ENCODE measurements at regions not wholly inside any gene's neighbourhood (a gene's known extent, or its start where the extent isn't known, plus 50 kb on each side); places are given as distances from the start of the nearest gene placed in this dataset.

DNA sequence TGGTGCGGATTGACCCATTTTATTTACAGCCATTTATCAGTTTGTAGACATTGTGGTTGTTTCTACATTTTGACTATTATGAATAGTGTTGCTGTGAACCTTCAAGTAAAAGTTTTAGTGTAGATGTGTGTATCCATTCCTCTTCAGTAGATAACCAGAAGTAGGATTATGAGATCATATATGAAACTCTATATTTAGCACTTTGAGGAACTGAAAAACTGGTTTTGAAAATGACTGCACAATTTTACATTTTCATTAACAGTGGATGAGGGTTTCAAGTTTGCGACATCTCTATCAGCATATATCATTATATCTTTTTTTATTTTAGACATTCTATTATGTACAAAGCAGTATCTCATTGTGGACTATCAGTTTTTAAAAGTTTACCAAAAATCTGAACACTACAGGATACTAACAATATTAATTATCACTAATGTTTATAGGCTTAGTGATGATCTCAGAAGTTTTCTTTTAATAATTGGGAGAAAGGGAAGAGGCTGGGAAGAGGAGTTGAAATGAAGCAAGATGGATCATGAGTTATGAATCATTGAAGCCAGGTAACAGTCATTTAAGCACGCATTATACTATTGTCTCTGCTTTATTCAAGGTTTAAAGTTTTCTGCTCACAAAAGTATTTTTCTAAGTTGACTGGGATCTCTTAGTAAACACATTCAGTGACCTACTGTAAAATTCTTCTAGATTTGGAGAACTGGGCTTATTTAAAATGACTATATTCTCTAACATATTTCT lies 329.0 kb upstream of the LRATD1 start:
- TF ChIP-seq, protein P1, sequence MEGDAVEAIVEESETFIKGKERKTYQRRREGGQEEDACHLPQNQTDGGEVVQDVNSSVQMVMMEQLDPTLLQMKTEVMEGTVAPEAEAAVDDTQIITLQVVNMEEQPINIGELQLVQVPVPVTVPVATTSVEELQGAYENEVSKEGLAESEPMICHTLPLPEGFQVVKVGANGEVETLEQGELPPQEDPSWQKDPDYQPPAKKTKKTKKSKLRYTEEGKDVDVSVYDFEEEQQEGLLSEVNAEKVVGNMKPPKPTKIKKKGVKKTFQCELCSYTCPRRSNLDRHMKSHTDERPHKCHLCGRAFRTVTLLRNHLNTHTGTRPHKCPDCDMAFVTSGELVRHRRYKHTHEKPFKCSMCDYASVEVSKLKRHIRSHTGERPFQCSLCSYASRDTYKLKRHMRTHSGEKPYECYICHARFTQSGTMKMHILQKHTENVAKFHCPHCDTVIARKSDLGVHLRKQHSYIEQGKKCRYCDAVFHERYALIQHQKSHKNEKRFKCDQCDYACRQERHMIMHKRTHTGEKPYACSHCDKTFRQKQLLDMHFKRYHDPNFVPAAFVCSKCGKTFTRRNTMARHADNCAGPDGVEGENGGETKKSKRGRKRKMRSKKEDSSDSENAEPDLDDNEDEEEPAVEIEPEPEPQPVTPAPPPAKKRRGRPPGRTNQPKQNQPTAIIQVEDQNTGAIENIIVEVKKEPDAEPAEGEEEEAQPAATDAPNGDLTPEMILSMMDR (conservative IDR thresholded peaks at IDR 0.05; ENCODE audit: low read depth in 2 of 2) = no peak
- TF ChIP-seq POLR2AphosphoS5 (IDR thresholded peaks at IDR 0.05; ENCODE audit: low read depth) (no peak), REST (IDR thresholded peaks at IDR 0.05; ENCODE audit: unreplicated experiment) (no peak), CREB1 (CRISPR knock-in tag; IDR thresholded peaks at IDR 0.05; ENCODE audit: low read depth) (no peak), EZH2 (IDR thresholded peaks at IDR 0.05; ENCODE audit: low read depth, unreplicated experiment) (no peak), ZNF114 (CRISPR knock-in tag; IDR thresholded peaks at IDR 0.05) (no peak), EZH2phosphoT487 (IDR thresholded peaks at IDR 0.05; ENCODE audit: unreplicated experiment) (no peak), NANOG (IDR thresholded peaks at IDR 0.05; ENCODE audit: borderline replicate concordance) (no peak)
- TF ChIP-seq, protein P2, sequence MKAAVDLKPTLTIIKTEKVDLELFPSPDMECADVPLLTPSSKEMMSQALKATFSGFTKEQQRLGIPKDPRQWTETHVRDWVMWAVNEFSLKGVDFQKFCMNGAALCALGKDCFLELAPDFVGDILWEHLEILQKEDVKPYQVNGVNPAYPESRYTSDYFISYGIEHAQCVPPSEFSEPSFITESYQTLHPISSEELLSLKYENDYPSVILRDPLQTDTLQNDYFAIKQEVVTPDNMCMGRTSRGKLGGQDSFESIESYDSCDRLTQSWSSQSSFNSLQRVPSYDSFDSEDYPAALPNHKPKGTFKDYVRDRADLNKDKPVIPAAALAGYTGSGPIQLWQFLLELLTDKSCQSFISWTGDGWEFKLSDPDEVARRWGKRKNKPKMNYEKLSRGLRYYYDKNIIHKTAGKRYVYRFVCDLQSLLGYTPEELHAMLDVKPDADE (IDR thresholded peaks at IDR 0.05) = no peak
